Duodenal mucosa (tissue), 2 donors: ENCODE measurements at regions not wholly inside any gene's neighbourhood (a gene's known extent, or its start where the extent isn't known, plus 50 kb on each side); places are given as distances from the start of the nearest gene placed in this dataset.
"Not testable (repeated sequence)": the region's sequence is repeated elsewhere in the genome, so short reads cannot be mapped to it uniquely, and the experiment has no call there.

Experiments used
- H3K27ac ChIP-seq: one replicate; pipeline ENCODE4 v1.7.0; 2013; ENCODE audit warnings: low read depth, low read length
- H3K27me3 ChIP-seq, 2 donors: one replicate each; pipeline ENCODE4 v1.7.0; 2013; ENCODE audit warnings: low read length in 2 of 2, control low read depth in 1 of 2; ENCODE audit not compliant: insufficient read depth in 2 of 2, control insufficient read depth in 1 of 2
- H3K36me3 ChIP-seq, 2 donors: one replicate each; pipeline ENCODE4 v1.7.0; 2013; ENCODE audit warnings: low read length in 2 of 2, control low read depth in 1 of 2; ENCODE audit not compliant: insufficient read depth in 2 of 2, control insufficient read depth in 1 of 2
- H3K4me1 ChIP-seq, 2 donors: one replicate each; pipeline ENCODE4 v1.7.0; 2013; ENCODE audit warnings: low read length in 2 of 2, control low read depth in 1 of 2; ENCODE audit not compliant: insufficient read depth in 2 of 2, control insufficient read depth in 1 of 2
- H3K4me3 ChIP-seq, 2 donors: one replicate each; pipeline ENCODE4 v1.7.0; 2013; ENCODE audit warnings: low read length in 2 of 2, low read depth in 1 of 2
- H3K9ac ChIP-seq, 2 donors: one replicate each; pipeline ENCODE4 v1.7.0; 2013; ENCODE audit warnings: low read length in 2 of 2, low read depth in 1 of 2
- H3K9me3 ChIP-seq, 2 donors: one replicate each; pipeline ENCODE4 v1.7.0; 2013; ENCODE audit warnings: low read length in 2 of 2, control low read depth in 1 of 2; ENCODE audit not compliant: control insufficient read depth in 1 of 2

GRCh38 chr3:75913800-75914350 is 128.5 kb upstream of the ZNF717 start:
- no peak overlapping the region for H3K27ac ChIP-seq

GRCh38 chr3:75914741-75915140 is 129.4 kb upstream of the ZNF717 start:
- H3K27ac ChIP-seq, H3K9ac ChIP-seq, H3K4me1 ChIP-seq, H3K36me3 ChIP-seq, H3K9me3 ChIP-seq, H3K4me3 ChIP-seq, H3K27me3 ChIP-seq: not testable (repeated sequence)

More at GRCh38 chr3:75913800-75914350, 128.5 kb upstream of the ZNF717 start:
- no peaks in the 10 kb centered on the region for H3K27me3 ChIP-seq
- no peak overlapping the region for H3K9ac ChIP-seq
- H3K36me3 ChIP-seq = no peaks in the 10 kb centered on the region
- H3K9me3 ChIP-seq = no peaks in the 10 kb centered on the region
- no peak overlapping the region for H3K4me3 ChIP-seq
- no peaks in the 10 kb centered on the region for H3K4me1 ChIP-seq

GRCh38 chr3:75938921-75939320 is 153.6 kb upstream of the ZNF717 start:
- no peak overlapping the region for H3K9ac ChIP-seq
- no peaks in the 10 kb centered on the region for H3K4me1 ChIP-seq
- H3K27me3 ChIP-seq = no peaks in the 10 kb centered on the region
- H3K4me3 ChIP-seq = no peak overlapping the region
- no peak overlapping the region for H3K27ac ChIP-seq
- no peaks in the 10 kb centered on the region for H3K36me3 ChIP-seq
- no peaks in the 10 kb centered on the region for H3K9me3 ChIP-seq

- Histone ChIP-seq H3K27ac (no peak overlapping the region), H3K4me3 (no peak overlapping the region), H3K4me1 (no peaks in the 10 kb centered on the region), H3K27me3 (no peaks in the 10 kb centered on the region), H3K36me3 (no peaks in the 10 kb centered on the region), H3K9ac (no peak overlapping the region), H3K9me3 (peaks cover 0 to 3% of the 10 kb centered on the region in 2 donors)
Observed at GRCh38 chr3:75951941-75952340, 166.6 kb upstream of the ZNF717 start.

GRCh38 chr3:75960031-75960430 is 174.7 kb upstream of the ZNF717 start:
- not testable (repeated sequence) for H3K36me3 ChIP-seq, H3K9ac ChIP-seq, H3K9me3 ChIP-seq, H3K4me3 ChIP-seq, H3K27me3 ChIP-seq, H3K27ac ChIP-seq, H3K4me1 ChIP-seq

GRCh38 chr3:75962054-75962453 is 176.7 kb upstream of the ZNF717 start:
- not testable (repeated sequence) for H3K9ac ChIP-seq

GRCh38 chr3:75967071-75967470 is 181.7 kb upstream of the ZNF717 start:
- H3K27ac ChIP-seq = no peak overlapping the region
- no peak overlapping the region for H3K4me3 ChIP-seq
- H3K9me3 ChIP-seq = peaks cover 0 to 6% of the 10 kb centered on the region in 2 donors
- H3K27me3 ChIP-seq = no peaks in the 10 kb centered on the region
- no peaks in the 10 kb centered on the region for H3K4me1 ChIP-seq
- H3K9ac ChIP-seq = no peak overlapping the region
- H3K36me3 ChIP-seq = no peaks in the 10 kb centered on the region

More at GRCh38 chr3:75962054-75962453, 176.7 kb upstream of the ZNF717 start:
- H3K27me3 ChIP-seq, H3K4me1 ChIP-seq, H3K4me3 ChIP-seq, H3K9me3 ChIP-seq, H3K36me3 ChIP-seq, H3K27ac ChIP-seq: not testable (repeated sequence)

- H3K9me3 ChIP-seq = peaks cover 0 to 2% of the 10 kb centered on the region in 2 donors
- no peaks in the 10 kb centered on the region for H3K27me3 ChIP-seq
- H3K4me3 ChIP-seq = no peak overlapping the region
- no peak overlapping the region for H3K9ac ChIP-seq
- no peaks in the 10 kb centered on the region for H3K36me3 ChIP-seq
- H3K4me1 ChIP-seq = no peaks in the 10 kb centered on the region
- H3K27ac ChIP-seq = no peak overlapping the region
Observed at GRCh38 chr3:75978686-75979085, 193.3 kb upstream of the ZNF717 start.

GRCh38 chr3:75981401-75981800 is 196.1 kb upstream of the ZNF717 start:
- H3K9me3 ChIP-seq = peaks cover 0 to 2% of the 10 kb centered on the region in 2 donors
- H3K9ac ChIP-seq = no peak overlapping the region
- no peaks in the 10 kb centered on the region for H3K27me3 ChIP-seq
- no peaks in the 10 kb centered on the region for H3K4me1 ChIP-seq
- no peak overlapping the region for H3K4me3 ChIP-seq
- no peaks in the 10 kb centered on the region for H3K36me3 ChIP-seq
- no peak overlapping the region for H3K27ac ChIP-seq

GRCh38 chr3:75982151-75982550 is 196.8 kb upstream of the ZNF717 start:
- Histone ChIP-seq H3K27ac (no peak overlapping the region), H3K27me3 (no peaks in the 10 kb centered on the region), H3K4me3 (no peak overlapping the region), H3K4me1 (no peaks in the 10 kb centered on the region), H3K9ac (no peak overlapping the region), H3K36me3 (no peaks in the 10 kb centered on the region), H3K9me3 (peaks cover 0 to 2% of the 10 kb centered on the region in 2 donors)

GRCh38 chr3:75983111-75983510 is 197.8 kb upstream of the ZNF717 start:
- no peaks in the 10 kb centered on the region for H3K4me1 ChIP-seq
- no peaks in the 10 kb centered on the region for H3K36me3 ChIP-seq
- no peak overlapping the region for H3K27ac ChIP-seq
- H3K27me3 ChIP-seq = no peaks in the 10 kb centered on the region
- no peak overlapping the region for H3K4me3 ChIP-seq
- no peak overlapping the region for H3K9ac ChIP-seq
- H3K9me3 ChIP-seq = peaks cover 0 to 2% of the 10 kb centered on the region in 2 donors
